ENCODE measurements at regions not wholly inside any gene's neighbourhood (a gene's known extent, or its start where the extent isn't known, plus 50 kb on each side); places are given as distances from the start of the nearest gene placed in this dataset.

GRCh38 chr4:14783011-14783877, 219.0 kb upstream of the CPEB2 start:
- no peak for TF ChIP-seq CTCF (IDR thresholded peaks at IDR 0.05)
- no peaks in the 10 kb centered on the region for H3K27me3 ChIP-seq (ENCODE audit: insufficient read depth in 3 of 3, low read length in 2 of 3)
- intact Hi-C loops (cut with DNase I) = no loop called here
- ATAC-seq = no peak
- H3K9me3 ChIP-seq = no peaks in the 10 kb centered on the region
- no peak for DNase-seq
- no peaks in the 10 kb centered on the region for H3K36me3 ChIP-seq (ENCODE audit: insufficient read depth in 1 of 2, low read depth in 1 of 2)
- H3K4me1 ChIP-seq = no peaks in the 10 kb centered on the region
- H3K4me3 ChIP-seq = no peak overlapping the region
- 48 to 68% (median 49%) methylated on average over 5 of the region's 5 CpGs for WGBS, 3 donors
- H3K27ac ChIP-seq = no peak overlapping the region

GRCh38 chr4:14787221-14787620, 215.1 kb upstream of the CPEB2 start:
- intact Hi-C loops (cut with DNase I) = no loop called here

DNA sequence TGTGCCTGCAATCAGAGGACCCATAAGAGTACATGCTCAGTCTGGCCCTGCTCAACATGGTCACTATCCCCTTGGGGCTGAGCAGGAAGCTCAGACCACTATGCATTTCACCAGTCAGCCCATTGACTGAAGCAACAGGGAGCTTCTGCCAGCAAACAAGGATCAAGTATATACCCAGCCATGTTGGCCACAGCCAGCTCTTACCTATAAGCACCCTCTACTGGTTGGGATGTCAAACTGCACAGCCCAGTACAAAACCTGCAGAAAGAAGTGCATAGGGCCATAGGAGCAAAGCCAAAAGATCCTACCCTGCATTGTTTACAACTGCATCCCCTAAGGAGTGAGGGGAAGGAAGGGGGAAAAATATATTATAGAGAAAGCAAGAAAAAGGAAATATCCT, 214.4 kb upstream of the CPEB2 start:
- Histone ChIP-seq H3K4me3 (no peak overlapping the region), H3K4me1 (no peaks in the 10 kb centered on the region), H3K36me3 (ENCODE audit: insufficient read depth in 1 of 2, low read depth in 1 of 2) (no peaks in the 10 kb centered on the region), H3K27ac (no peak overlapping the region), H3K27me3 (ENCODE audit: insufficient read depth in 3 of 3, low read length in 2 of 3) (no peaks in the 10 kb centered on the region), H3K9me3 (no peaks in the 10 kb centered on the region)
- TF ChIP-seq CTCF (IDR thresholded peaks at IDR 0.05) = peak; percentile 10
- intact Hi-C loops (cut with DNase I) = no loop called here
- ATAC-seq (no peak), DNase-seq (no peak)

More at GRCh38 chr4:14787221-14787620, 215.1 kb upstream of the CPEB2 start:
- no peak overlapping the region for H3K4me3 ChIP-seq
- no peaks in the 10 kb centered on the region for H3K36me3 ChIP-seq (ENCODE audit: insufficient read depth in 1 of 2, low read depth in 1 of 2)
- no peak overlapping the region for H3K27ac ChIP-seq
- H3K4me1 ChIP-seq = no peaks in the 10 kb centered on the region
- ATAC-seq (no peak), DNase-seq (no peak)
- H3K9me3 ChIP-seq = no peaks in the 10 kb centered on the region
- 69 to 72% (median 70%) methylated on average over 4 of the region's 4 CpGs for WGBS, 3 donors
- no peak for TF ChIP-seq CTCF (IDR thresholded peaks at IDR 0.05)
- H3K27me3 ChIP-seq (ENCODE audit: insufficient read depth in 3 of 3, low read length in 2 of 3) = no peaks in the 10 kb centered on the region

- H3K36me3 ChIP-seq (ENCODE audit: insufficient read depth in 1 of 2, low read depth in 1 of 2) = no peaks in the 10 kb centered on the region
- ATAC-seq = no peak
- H3K27me3 ChIP-seq (ENCODE audit: insufficient read depth in 3 of 3, low read length in 2 of 3) = no peaks in the 10 kb centered on the region
Observed at GRCh38 chr4:14790494-14790893, 211.8 kb upstream of the CPEB2 start.

More at GRCh38 chr4:14790494-14790893, 211.8 kb upstream of the CPEB2 start:
- DNase-seq = no peak
- Histone ChIP-seq H3K4me3 (no peak overlapping the region), H3K9me3 (no peaks in the 10 kb centered on the region), H3K4me1 (no peaks in the 10 kb centered on the region), H3K27ac (no peak overlapping the region)
- TF ChIP-seq CTCF (IDR thresholded peaks at IDR 0.05) = no peak
- intact Hi-C loops (cut with DNase I) = no loop called here
